ENCODE measurements at regions not wholly inside any gene's neighbourhood (a gene's known extent, or its start where the extent isn't known, plus 50 kb on each side); places are given as distances from the start of the nearest gene placed in this dataset.

GRCh38 chr12:76216585-76217472 is 131.4 kb downstream of the BBS10 start:
- DNase-seq: no peak

DNA sequence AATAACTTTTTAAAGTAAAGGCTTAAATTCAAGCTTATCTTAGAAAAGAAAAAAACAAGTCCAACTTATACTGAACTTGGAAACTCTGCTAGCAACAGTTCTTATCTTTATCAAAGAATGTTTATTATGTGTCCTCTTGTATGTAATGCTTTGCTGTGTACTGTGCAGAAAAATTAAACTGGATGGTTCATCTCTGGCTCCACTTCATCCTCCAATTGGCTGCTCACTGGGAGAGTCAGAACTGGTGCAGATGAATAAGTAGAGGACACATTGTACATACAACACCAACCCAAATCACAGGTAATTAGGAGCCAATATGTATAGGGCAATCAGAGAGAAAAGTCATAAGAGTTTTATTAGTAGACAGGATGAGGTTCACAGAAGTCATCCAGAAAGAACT is 123.6 kb upstream of the NAP1L1 start:
- no peak for DNase-seq

DNA sequence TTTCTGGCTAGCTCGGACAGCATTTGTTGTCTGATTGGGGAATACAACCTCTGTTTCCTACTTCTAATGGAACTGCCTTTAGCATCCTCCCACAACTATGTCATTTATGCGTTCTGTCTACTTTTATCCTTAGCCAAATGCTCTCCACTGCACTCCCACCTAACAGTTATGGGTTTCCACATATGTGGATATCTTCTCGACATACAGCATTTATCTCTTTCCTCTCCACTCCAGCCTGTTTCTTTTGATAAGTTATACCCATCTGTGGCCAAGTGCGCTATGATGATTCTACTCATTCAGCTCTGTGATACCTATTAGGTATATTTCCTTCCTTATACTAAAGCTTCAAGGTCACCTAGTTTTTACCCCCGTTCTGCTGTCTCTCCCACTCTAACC is 122.2 kb upstream of the NAP1L1 start:
- DNase-seq: no peak

GRCh38 chr12:76206039-76206676 is 121.7 kb upstream of the NAP1L1 start:
- no peak for DNase-seq

DNA sequence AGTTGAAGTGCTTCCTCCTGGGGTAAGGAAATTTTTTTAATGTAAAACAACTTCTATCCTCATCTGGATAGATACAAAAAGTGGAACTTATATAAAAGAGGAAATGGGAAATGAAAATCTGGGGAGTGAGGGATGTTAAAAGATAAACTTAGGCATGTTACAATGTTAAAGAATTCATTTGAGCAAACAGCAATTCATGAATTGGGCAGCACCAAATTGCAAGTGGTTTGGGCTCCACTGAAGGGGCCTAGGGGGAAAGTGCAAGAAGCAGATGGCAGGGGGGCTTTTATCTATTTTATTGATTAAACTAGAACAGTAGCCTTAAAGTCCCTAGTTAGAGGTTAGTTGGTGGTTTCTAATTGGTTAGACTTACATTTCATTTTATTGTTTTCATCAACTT is 118.1 kb upstream of the NAP1L1 start:
- DNase-seq: no peak

DNA sequence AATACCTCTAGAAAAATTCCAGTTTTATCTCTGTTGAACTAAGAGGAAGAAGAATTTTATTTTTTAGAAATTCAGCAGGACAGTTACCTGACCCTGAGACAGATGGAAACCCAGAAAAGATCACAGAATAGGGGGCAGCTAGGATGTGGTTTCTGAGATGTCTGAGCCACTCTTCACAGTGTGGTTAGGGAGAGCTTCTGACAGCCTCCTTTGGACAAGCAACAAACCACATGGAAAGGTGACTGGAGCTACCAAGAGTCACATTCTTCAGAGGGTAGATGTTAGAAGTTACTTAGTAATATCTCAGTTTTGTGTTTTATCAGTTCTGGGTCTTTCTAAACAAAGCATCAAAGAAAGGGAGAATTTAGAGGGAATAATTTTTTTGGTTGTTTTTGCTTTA is 117.3 kb upstream of the NAP1L1 start:
- no peak for DNase-seq

- no peak for DNase-seq
Measured at GRCh38 chr12:76201316-76201715, 116.8 kb upstream of the NAP1L1 start.

GRCh38 chr12:76199808-76200207 is 115.3 kb upstream of the NAP1L1 start:
- DNase-seq: no peak

DNA sequence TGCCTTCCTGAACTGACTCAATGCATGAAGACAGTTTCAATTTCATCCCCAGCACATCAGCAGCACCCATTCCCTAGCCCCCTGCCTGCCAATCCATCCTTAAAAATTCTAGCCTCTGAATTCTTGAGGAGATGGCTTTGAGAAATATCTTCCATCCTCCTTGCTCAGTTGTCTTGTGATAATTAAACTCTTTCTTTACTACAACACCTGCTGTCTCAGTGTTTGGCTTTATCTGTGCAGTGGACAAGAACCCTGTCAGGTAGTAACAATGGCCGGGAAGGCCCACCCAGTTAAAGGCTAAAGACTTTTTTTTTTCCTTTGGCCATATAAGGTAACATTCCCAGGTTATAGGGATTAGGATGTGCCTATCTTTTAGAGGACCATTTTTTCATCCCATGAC is 114.4 kb upstream of the NAP1L1 start:
- no peak for DNase-seq

GRCh38 chr12:76197283-76197682 is 112.8 kb upstream of the NAP1L1 start:
- no peak for DNase-seq

DNA sequence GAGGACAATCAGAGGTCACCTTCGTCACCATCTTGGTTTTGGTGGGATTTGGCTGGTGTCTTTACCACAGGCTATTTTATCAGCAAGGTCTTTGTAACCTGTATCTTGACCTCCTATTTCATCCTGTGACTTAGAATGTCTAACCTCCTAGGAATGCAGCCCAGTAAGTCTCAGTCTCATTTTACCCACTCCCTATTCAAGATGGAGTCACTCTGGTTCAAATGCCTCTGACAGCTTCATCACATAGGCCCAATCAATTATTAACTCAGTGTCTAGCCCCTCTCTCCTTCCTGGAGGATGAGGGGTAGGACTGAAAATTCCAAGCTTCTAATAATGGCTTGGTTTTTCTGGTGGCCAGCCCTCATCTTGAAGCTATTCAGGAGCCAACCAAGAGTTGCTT is 111.4 kb upstream of the NAP1L1 start:
- DNase-seq: no peak

DNA sequence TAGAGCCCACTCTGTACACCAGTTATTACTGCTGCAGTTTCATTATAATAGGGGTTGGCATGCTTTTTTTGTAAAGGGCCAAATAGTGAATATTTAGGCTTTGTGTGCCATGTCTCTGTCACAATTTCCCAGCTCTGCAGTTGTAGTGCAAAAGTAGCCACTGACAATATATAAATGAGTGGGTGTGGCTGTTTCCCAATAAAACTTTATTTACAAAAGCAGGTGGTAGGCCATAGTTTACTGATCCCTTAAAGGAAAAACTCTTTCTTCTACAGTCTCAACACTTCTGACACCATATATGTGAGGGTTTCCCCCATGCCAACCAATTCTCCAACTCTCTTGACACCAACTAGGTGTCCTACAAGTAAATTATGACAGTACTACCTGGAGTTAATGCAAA is 110.2 kb upstream of the NAP1L1 start:
- DNase-seq: no peak

- DNase-seq: no peak
Measured at GRCh38 chr12:76193961-76194360, 109.5 kb upstream of the NAP1L1 start.

DNA sequence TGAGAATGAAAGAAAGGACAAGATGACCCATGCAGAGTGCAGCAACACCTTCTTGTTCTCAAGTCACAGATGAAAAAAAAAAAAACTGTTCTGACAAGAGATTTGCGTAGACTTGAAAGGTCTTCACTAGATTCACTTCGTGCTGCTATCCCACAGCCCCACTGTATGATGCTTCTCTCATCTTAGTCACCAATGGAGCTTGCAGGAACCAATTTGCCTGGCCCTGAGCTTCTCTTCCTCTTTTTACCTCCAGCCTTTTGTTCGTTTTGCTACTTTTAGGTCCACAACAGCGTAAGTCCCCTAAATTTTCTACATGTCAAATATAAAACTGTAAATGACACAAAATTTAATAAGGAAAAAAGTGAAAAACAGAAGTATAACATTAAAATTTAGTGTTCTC is 107.9 kb upstream of the NAP1L1 start:
- DNase-seq: no peak

- no peak for DNase-seq
Measured at GRCh38 chr12:76190299-76190698, 105.8 kb upstream of the NAP1L1 start.

- no peak for DNase-seq
Measured at GRCh38 chr12:76189851-76190250, 105.4 kb upstream of the NAP1L1 start.

DNA sequence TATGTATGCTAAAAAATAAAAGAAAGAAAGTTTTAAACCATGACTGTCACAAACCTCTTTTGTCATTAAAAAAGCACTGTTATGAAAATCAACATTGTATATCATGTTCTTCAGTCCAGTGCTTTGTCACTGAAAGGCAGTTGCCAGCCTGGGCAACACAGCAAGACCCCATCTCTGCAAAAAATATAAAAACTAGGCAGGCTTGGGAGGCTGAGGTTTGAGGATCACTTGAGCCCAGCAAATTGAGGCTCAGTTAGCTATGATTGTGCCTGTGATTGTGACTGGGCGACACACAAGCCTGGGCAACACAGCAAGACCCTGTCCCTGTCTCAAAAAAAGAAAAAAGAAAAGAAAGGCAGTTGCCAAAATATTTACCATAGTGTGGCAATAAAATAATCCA is 102.7 kb upstream of the NAP1L1 start:
- DNase-seq: no peak

GRCh38 chr12:76186131-76186906 is 101.8 kb upstream of the NAP1L1 start:
- no peak for DNase-seq

- DNase-seq: peak; percentile 50 to 84
Measured at GRCh38 chr12:76183459-76184186, 99.1 kb upstream of the NAP1L1 start.

- DNase-seq: no peak
Measured at GRCh38 chr12:76180401-76181277, 96.2 kb upstream of the NAP1L1 start.

- DNase-seq: no peak
Measured at GRCh38 chr12:76178452-76178851, 94.0 kb upstream of the NAP1L1 start.

DNA sequence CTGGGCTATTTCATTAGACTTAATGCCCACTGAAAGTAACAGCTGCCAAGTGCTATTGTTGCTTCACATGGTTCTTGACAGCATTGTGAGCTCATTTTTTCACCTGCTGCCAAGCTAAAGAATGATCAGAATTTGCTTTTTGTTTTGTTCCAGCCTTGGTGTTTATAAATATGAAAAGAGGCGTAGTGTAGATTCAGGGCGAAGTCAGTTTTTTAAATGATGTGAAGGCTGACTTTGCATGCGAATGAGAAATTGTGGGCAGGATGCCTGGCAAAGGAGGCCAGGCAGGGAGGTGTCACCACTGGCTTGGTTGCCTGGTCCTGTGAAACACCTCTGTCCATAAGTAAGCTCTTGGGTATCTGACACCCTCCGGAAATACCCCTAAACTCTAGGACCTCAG is 93.3 kb upstream of the NAP1L1 start:
- DNase-seq: no peak
